ENCODE measurements at regions not wholly inside any gene's neighbourhood (a gene's known extent, or its start where the extent isn't known, plus 50 kb on each side); places are given as distances from the start of the nearest gene placed in this dataset.

DNA sequence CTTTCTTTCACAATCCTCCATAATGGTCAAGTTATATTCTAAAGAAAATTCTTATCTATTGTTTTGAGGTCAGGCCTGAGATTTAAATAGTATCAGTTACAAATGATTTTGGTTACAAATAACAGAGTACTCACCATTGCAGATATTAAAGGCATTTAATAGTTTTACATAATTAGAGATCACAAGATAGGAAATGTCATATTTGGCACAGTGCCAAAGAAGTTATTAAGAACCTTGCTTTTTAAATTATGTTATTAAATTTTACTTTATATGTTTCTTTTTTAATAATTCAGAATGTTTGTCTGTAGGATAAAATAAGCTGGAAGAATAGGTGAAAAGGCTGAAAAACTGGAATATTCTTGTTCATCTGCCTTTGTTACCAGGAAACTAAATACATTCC is 1174.7 kb downstream of the PCDH18 start:
- H3K4me3 ChIP-seq (ENCODE audit: low read length) = no peak overlapping the region
- H3F3A ChIP-seq (ENCODE audit: low read length, unreplicated experiment) = no peaks in the 10 kb centered on the region
- intact Hi-C loops (cut with micrococcal nuclease) = no loop called here
- H3K79me2 ChIP-seq (ENCODE audit: low read length) = no peaks in the 10 kb centered on the region
- H3K4me2 ChIP-seq (ENCODE audit: low read length) = no peak overlapping the region
- no peaks in the 10 kb centered on the region for H3K36me3 ChIP-seq (ENCODE audit: low read depth, low read length)
- H3K27me3 ChIP-seq (ENCODE audit: low read length) = no peaks in the 10 kb centered on the region
- DNase-seq (no peak), ATAC-seq (no peak)
- ChIA-PET CTCF (no interaction called here), POLR2A (ENCODE audit: unreplicated experiment) (no interaction called here)
- no peak overlapping the region for H3K9ac ChIP-seq (ENCODE audit: low read length)
- no peaks in the 10 kb centered on the region for H3K4me1 ChIP-seq (ENCODE audit: insufficient read depth, low read length)
- TF ChIP-seq EZH2phosphoT487 (IDR thresholded peaks at IDR 0.05; ENCODE audit: borderline replicate concordance, low read length) (no peak), EZH2 (IDR thresholded peaks at IDR 0.05; ENCODE audit: low read length, unreplicated experiment) (no peak)
- TF ChIP-seq, protein P1, sequence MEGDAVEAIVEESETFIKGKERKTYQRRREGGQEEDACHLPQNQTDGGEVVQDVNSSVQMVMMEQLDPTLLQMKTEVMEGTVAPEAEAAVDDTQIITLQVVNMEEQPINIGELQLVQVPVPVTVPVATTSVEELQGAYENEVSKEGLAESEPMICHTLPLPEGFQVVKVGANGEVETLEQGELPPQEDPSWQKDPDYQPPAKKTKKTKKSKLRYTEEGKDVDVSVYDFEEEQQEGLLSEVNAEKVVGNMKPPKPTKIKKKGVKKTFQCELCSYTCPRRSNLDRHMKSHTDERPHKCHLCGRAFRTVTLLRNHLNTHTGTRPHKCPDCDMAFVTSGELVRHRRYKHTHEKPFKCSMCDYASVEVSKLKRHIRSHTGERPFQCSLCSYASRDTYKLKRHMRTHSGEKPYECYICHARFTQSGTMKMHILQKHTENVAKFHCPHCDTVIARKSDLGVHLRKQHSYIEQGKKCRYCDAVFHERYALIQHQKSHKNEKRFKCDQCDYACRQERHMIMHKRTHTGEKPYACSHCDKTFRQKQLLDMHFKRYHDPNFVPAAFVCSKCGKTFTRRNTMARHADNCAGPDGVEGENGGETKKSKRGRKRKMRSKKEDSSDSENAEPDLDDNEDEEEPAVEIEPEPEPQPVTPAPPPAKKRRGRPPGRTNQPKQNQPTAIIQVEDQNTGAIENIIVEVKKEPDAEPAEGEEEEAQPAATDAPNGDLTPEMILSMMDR (conservative IDR thresholded peaks at IDR 0.05; ENCODE audit: low read depth, low read length) = no peak
- no TSS peak for BruUV-seq (replicated peaks)
- no peaks in the 10 kb centered on the region for H3K9me2 ChIP-seq (replicated peaks; ENCODE audit: low read length)
- H4K20me1 ChIP-seq (ENCODE audit: low read length) = no peaks in the 10 kb centered on the region
- no peak overlapping the region for H2AFZ ChIP-seq (ENCODE audit: low read length)
- H3K9me3 ChIP-seq (ENCODE audit: low read length) = no peaks in the 10 kb centered on the region
- H3K27ac ChIP-seq (ENCODE audit: low read length) = no peak overlapping the region

- H3K27me3 ChIP-seq (ENCODE audit: low read length) = no peaks in the 10 kb centered on the region
- H3K4me2 ChIP-seq (ENCODE audit: low read length) = no peak overlapping the region
- no peaks in the 10 kb centered on the region for H3K79me2 ChIP-seq (ENCODE audit: low read length)
- POLR2A ChIA-PET (ENCODE audit: unreplicated experiment) = no interaction called here
- no peak overlapping the region for H2AFZ ChIP-seq (ENCODE audit: low read length)
- H3K36me3 ChIP-seq (ENCODE audit: low read depth, low read length) = no peaks in the 10 kb centered on the region
- no peaks in the 10 kb centered on the region for H3K4me1 ChIP-seq (ENCODE audit: insufficient read depth, low read length)
- CTCF ChIA-PET = no interaction called here
- TF ChIP-seq, protein P1 (conservative IDR thresholded peaks at IDR 0.05; ENCODE audit: low read depth, low read length) = no peak
- TF ChIP-seq EZH2phosphoT487 (IDR thresholded peaks at IDR 0.05; ENCODE audit: borderline replicate concordance, low read length) (no peak), EZH2 (IDR thresholded peaks at IDR 0.05; ENCODE audit: low read length, unreplicated experiment) (no peak)
- intact Hi-C loops (cut with micrococcal nuclease) = no loop called here
- H3K4me3 ChIP-seq (ENCODE audit: low read length) = no peak overlapping the region
- H4K20me1 ChIP-seq (ENCODE audit: low read length) = no peaks in the 10 kb centered on the region
- no peaks in the 10 kb centered on the region for H3F3A ChIP-seq (ENCODE audit: low read length, unreplicated experiment)
- DNase-seq (no peak), ATAC-seq (no peak)
- no peaks in the 10 kb centered on the region for H3K9me2 ChIP-seq (replicated peaks; ENCODE audit: low read length)
- H3K9ac ChIP-seq (ENCODE audit: low read length) = no peak overlapping the region
- BruUV-seq (replicated peaks) = no TSS peak
- H3K9me3 ChIP-seq (ENCODE audit: low read length) = no peaks in the 10 kb centered on the region
- H3K27ac ChIP-seq (ENCODE audit: low read length) = no peak overlapping the region
Measured at GRCh38 chr4:136355970-136356369, 1176.3 kb downstream of the PCDH18 start.

GRCh38 chr4:136343340-136343739 is 1189.0 kb downstream of the PCDH18 start:
- Histone ChIP-seq H3K4me1 (ENCODE audit: insufficient read depth, low read length) (no peaks in the 10 kb centered on the region), H3F3A (ENCODE audit: low read length, unreplicated experiment) (no peaks in the 10 kb centered on the region), H3K9me2 (replicated peaks; ENCODE audit: low read length) (no peaks in the 10 kb centered on the region), H2AFZ (ENCODE audit: low read length) (no peak overlapping the region), H3K4me3 (ENCODE audit: low read length) (no peak overlapping the region), H3K9me3 (ENCODE audit: low read length) (no peaks in the 10 kb centered on the region), H3K27me3 (ENCODE audit: low read length) (no peaks in the 10 kb centered on the region), H3K79me2 (ENCODE audit: low read length) (no peaks in the 10 kb centered on the region), H3K27ac (ENCODE audit: low read length) (no peak overlapping the region), H3K36me3 (ENCODE audit: low read depth, low read length) (no peaks in the 10 kb centered on the region), H3K4me2 (ENCODE audit: low read length) (no peak overlapping the region), H4K20me1 (ENCODE audit: low read length) (no peaks in the 10 kb centered on the region), H3K9ac (ENCODE audit: low read length) (no peak overlapping the region)
- intact Hi-C loops (cut with micrococcal nuclease) = no loop called here
- ATAC-seq (no peak), DNase-seq (no peak)
- CTCF ChIA-PET = no interaction called here
- TF ChIP-seq, protein P1 (conservative IDR thresholded peaks at IDR 0.05; ENCODE audit: low read depth, low read length) = no peak
- TF ChIP-seq EZH2 (IDR thresholded peaks at IDR 0.05; ENCODE audit: low read length, unreplicated experiment) (no peak), EZH2phosphoT487 (IDR thresholded peaks at IDR 0.05; ENCODE audit: borderline replicate concordance, low read length) (no peak)
- no TSS peak for BruUV-seq (replicated peaks)
- POLR2A ChIA-PET (ENCODE audit: unreplicated experiment) = no interaction called here
